ENCODE measurements at regions not wholly inside any gene's neighbourhood (a gene's known extent, or its start where the extent isn't known, plus 50 kb on each side); places are given as distances from the start of the nearest gene placed in this dataset.

- no peak overlapping the region for H3K4me3 ChIP-seq (replicated peaks; ENCODE audit: low read depth, low read length)
- no peak for TF ChIP-seq CTCF (IDR thresholded peaks at IDR 0.05; ENCODE audit: low read depth, low read length, missing control alignments)
- no peak for DNase-seq (ENCODE audit: extremely low read depth, low read depth)
Observed at GRCh38 chr21:18030248-18030647, 211.1 kb upstream of the C21orf91 start.

GRCh38 chr21:18026359-18026758, 207.2 kb upstream of the C21orf91 start:
- DNase-seq (ENCODE audit: extremely low read depth, low read depth) = no peak
- H3K4me3 ChIP-seq (replicated peaks; ENCODE audit: low read depth, low read length) = no peak overlapping the region
- no peak for TF ChIP-seq CTCF (IDR thresholded peaks at IDR 0.05; ENCODE audit: low read depth, low read length, missing control alignments)

- H3K4me3 ChIP-seq (replicated peaks; ENCODE audit: low read depth, low read length) = no peak overlapping the region
- no peak for TF ChIP-seq CTCF (IDR thresholded peaks at IDR 0.05; ENCODE audit: low read depth, low read length, missing control alignments)
- DNase-seq (ENCODE audit: extremely low read depth, low read depth) = no peak
Observed at GRCh38 chr21:18023711-18024110, 204.6 kb upstream of the C21orf91 start.

- H3K4me3 ChIP-seq (replicated peaks; ENCODE audit: low read depth, low read length) = no peak overlapping the region
- TF ChIP-seq CTCF (IDR thresholded peaks at IDR 0.05; ENCODE audit: low read depth, low read length, missing control alignments) = no peak
- DNase-seq (ENCODE audit: extremely low read depth, low read depth) = no peak
Observed at GRCh38 chr21:18023157-18023556, 204.0 kb upstream of the C21orf91 start.

- no peak for DNase-seq (ENCODE audit: extremely low read depth, low read depth)
- no peak overlapping the region for H3K4me3 ChIP-seq (replicated peaks; ENCODE audit: low read depth, low read length)
- no peak for TF ChIP-seq CTCF (IDR thresholded peaks at IDR 0.05; ENCODE audit: low read depth, low read length, missing control alignments)
Observed at GRCh38 chr21:18007121-18007520, 188.0 kb upstream of the C21orf91 start.

GRCh38 chr21:18006691-18007090, 187.5 kb upstream of the C21orf91 start:
- no peak overlapping the region for H3K4me3 ChIP-seq (replicated peaks; ENCODE audit: low read depth, low read length)
- DNase-seq (ENCODE audit: extremely low read depth, low read depth) = no peak
- TF ChIP-seq CTCF (IDR thresholded peaks at IDR 0.05; ENCODE audit: low read depth, low read length, missing control alignments) = no peak

- no peak for TF ChIP-seq CTCF (IDR thresholded peaks at IDR 0.05; ENCODE audit: low read depth, low read length, missing control alignments)
- no peak for DNase-seq (ENCODE audit: extremely low read depth, low read depth)
- no peak overlapping the region for H3K4me3 ChIP-seq (replicated peaks; ENCODE audit: low read depth, low read length)
Observed at GRCh38 chr21:18002393-18002792, 183.2 kb upstream of the C21orf91 start.

Data from HFF-Myc (cell line).